PC-9 (cell line): ENCODE measurements at regions not wholly inside any gene's neighbourhood (a gene's known extent, or its start where the extent isn't known, plus 50 kb on each side); places are given as distances from the start of the nearest gene placed in this dataset.

Experiments
- BruUV-seq: library from RNA; stranded (reverse); fragments of 400-500 nt; replicated peaks from 2 replicates; lab custom pipeline; 2021; lab: Mats Ljungman, UMichigan
- CTCF ChIA-PET: fragments of 300-600 bp; sonication (Branson Sonifier 250); formaldehyde crosslinking; loops from one replicate; lab custom pipeline; 2022; ENCODE audit warnings: antibody characterized with exemption; lab: Charles Lee
- POLR2A ChIA-PET: fragments of 300-600 bp; sonication (Branson Sonifier 250); formaldehyde crosslinking; loops from one replicate; lab custom pipeline; 2022; ENCODE audit warnings: antibody characterized with exemption; ENCODE audit not compliant: unreplicated experiment; lab: Charles Lee
- DNase-seq, 2 experiments: peaks; one replicate each; pipeline versions ENCODE4 v3.0.0 to v3.0.0-alpha.2; 2015 to 2022; ENCODE audit warnings: mixed read lengths in 1 of 2
- H2AFZ ChIP-seq: fragments of 200-600 bp; sonication (generic); 2 replicates; pipeline ENCODE4 v1.8.1; 2017; ENCODE audit warnings: antibody characterized with exemption
- H3F3A ChIP-seq: fragments of 200-600 bp; sonication (generic); 2 replicates; pipeline ENCODE4 v1.8.1; 2017; ENCODE audit warnings: antibody characterized with exemption, mild to moderate bottlenecking, low read depth; ENCODE audit not compliant: insufficient read depth
- H3K27ac ChIP-seq: fragments of 200-600 bp; sonication (generic); 2 replicates; pipeline ENCODE4 v1.6.1; 2016; ENCODE audit warnings: mixed run types
- H3K27me3 ChIP-seq: fragments of 200-600 bp; sonication (generic); 2 replicates; pipeline ENCODE4 v1.6.1; 2016; ENCODE audit warnings: low read depth, mixed run types; ENCODE audit not compliant: insufficient read depth
- H3K36me3 ChIP-seq: fragments of 200-600 bp; sonication (generic); 2 replicates; pipeline ENCODE4 v1.6.1; 2016; ENCODE audit warnings: low read depth, mixed run types
- H3K4me1 ChIP-seq: fragments of 200-600 bp; sonication (generic); replicated peaks from 2 replicates; pipeline ENCODE4 v1.6.1; 2016; ENCODE audit warnings: mixed run types; ENCODE audit not compliant: insufficient read depth
- H3K4me2 ChIP-seq: fragments of 200-600 bp; sonication (generic); 2 replicates; pipeline ENCODE4 v1.6.1; 2017; ENCODE audit warnings: mixed run types
- H3K4me3 ChIP-seq: fragments of 200-600 bp; sonication (generic); 2 replicates; pipeline ENCODE4 v1.6.1; 2016; ENCODE audit warnings: mixed run types
- H3K79me2 ChIP-seq: fragments of 200-600 bp; sonication (generic); 2 replicates; pipeline ENCODE4 v1.6.1; 2017; ENCODE audit warnings: low read depth, mixed run types
- H3K9me2 ChIP-seq: fragments of 200-600 bp; sonication (generic); 2 replicates; pipeline ENCODE4 v1.8.1; 2017; ENCODE audit warnings: mild to moderate bottlenecking; ENCODE audit not compliant: insufficient read depth
- H3K9me3 ChIP-seq: fragments of 200-600 bp; sonication (generic); 2 replicates; pipeline ENCODE4 v1.8.1; 2016; ENCODE audit warnings: low read depth; ENCODE audit not compliant: insufficient read depth
- H4K20me1 ChIP-seq: fragments of 200-600 bp; sonication (generic); 2 replicates; pipeline ENCODE4 v1.8.1; 2017; ENCODE audit not compliant: insufficient read depth
- CTCF ChIP-seq: fragments of 200-600 bp; sonication (generic); conservative IDR thresholded peaks from 2 replicates; pipeline ENCODE4 v1.6.1; 2017; ENCODE audit warnings: mixed run types, antibody characterized with exemption, mild to moderate bottlenecking, moderate library complexity
- EZH2 ChIP-seq: fragments of 200-600 bp; sonication (generic); IDR thresholded peaks from 2 replicates; pipeline ENCODE4 v1.8.0; 2017; ENCODE audit warnings: antibody characterized with exemption, low read depth
- intact Hi-C: fragments of 100-400 bp; cut with micrococcal nuclease; formaldehyde crosslinking; loops from one replicate; pipeline ENCODE4 v1.10.0; 2022; ENCODE audit not compliant: unreplicated experiment

DNA sequence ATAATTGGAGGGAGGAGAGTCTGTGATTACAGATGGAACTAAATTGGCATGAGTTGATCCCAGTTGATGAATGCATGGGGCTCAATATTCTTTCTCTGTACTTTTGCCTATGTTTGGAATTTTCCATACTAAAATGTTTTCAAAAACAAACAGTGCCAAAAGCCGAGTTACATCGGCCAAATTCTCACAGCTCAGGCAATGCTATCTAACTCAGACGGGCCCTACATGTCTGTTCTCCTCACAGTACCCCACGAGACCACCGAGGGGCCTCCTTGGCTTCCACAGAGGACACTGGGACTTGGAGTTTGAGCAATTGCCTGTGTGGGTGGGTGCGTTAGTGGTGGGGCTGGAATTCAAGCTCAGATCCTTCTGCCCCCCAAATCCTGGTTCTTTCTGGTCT lies 413.2 kb downstream of the CDH26 start:
- CTCF ChIA-PET: no interaction called here
- no peaks in the 10 kb centered on the region for H3K79me2 ChIP-seq
- POLR2A ChIA-PET: no interaction called here
- no peak overlapping the region for H3K4me3 ChIP-seq
- no peaks in the 10 kb centered on the region for H3K36me3 ChIP-seq
- no peak overlapping the region for H2AFZ ChIP-seq
- no peaks in the 10 kb centered on the region for H4K20me1 ChIP-seq
- H3K9me3 ChIP-seq: no peaks in the 10 kb centered on the region
- H3K4me1 ChIP-seq: no peaks in the 10 kb centered on the region
- TF ChIP-seq CTCF (no peak), EZH2 (no peak)
- DNase-seq: no peak
- no peaks in the 10 kb centered on the region for H3K9me2 ChIP-seq
- H3F3A ChIP-seq: no peaks in the 10 kb centered on the region
- H3K27me3 ChIP-seq: peaks cover 34% of the 10 kb centered on the region
- no peak overlapping the region for H3K27ac ChIP-seq
- intact Hi-C loops: no loop called here
- no TSS peak for BruUV-seq
- no peak overlapping the region for H3K4me2 ChIP-seq

DNA sequence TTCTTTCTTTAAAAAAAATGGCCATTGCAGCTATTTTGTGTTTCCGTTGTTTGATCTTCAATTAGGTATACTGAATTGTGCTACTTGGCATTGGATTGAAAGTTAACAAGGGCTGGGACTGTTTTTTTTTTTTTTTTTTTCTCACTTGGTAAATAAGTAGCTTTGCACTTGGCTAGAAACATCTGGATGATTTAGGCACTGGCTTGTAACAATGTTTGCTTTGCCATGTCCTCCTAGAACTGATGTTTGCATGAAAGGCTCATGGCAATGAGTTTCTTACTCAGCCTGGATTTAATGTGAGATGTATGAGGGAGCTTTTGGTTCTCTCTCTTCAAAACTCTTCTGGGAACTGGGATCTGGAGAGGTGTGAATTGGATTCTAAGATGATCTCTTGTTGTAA lies 414.1 kb downstream of the CDH26 start:
- Histone ChIP-seq H3K27ac (no peak overlapping the region), H3K36me3 (no peaks in the 10 kb centered on the region), H3K9me3 (no peaks in the 10 kb centered on the region), H2AFZ (no peak overlapping the region), H3K4me2 (no peak overlapping the region), H3K27me3 (peaks cover 32% of the 10 kb centered on the region; the same call in 1 of the 2 replicates), H3K4me1 (no peaks in the 10 kb centered on the region), H3K79me2 (no peaks in the 10 kb centered on the region), H3K4me3 (no peak overlapping the region), H3K9me2 (no peaks in the 10 kb centered on the region), H4K20me1 (no peaks in the 10 kb centered on the region), H3F3A (no peaks in the 10 kb centered on the region)
- intact Hi-C loops: no loop called here
- no peak for DNase-seq
- CTCF ChIA-PET: no interaction called here
- BruUV-seq: no TSS peak
- POLR2A ChIA-PET: no interaction called here
- no peak for TF ChIP-seq EZH2
- no peak for TF ChIP-seq CTCF

DNA sequence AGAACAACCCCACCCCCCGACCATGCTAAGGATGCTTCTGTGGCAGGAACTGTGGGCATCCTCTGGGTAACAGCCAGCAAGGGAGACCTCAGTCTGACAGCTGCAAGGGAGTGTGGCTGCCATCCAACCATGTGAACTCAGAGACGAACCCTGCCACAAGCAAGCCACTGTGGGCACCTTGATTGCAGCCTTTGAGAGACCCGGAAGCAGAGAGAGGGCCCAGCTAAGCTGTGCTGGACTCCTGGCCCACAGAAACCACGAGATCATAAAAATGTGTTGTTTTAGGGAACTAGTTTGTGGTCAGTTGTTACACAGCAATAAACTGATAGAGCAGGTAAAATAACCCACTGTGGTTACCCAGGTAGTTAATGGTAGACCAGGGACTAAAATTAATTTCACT lies 414.6 kb downstream of the CDH26 start:
- TF ChIP-seq CTCF: no peak
- TF ChIP-seq EZH2: no peak
- Histone ChIP-seq H3K9me2 (no peaks in the 10 kb centered on the region), H3F3A (no peaks in the 10 kb centered on the region), H3K27me3 (peaks cover 32% of the 10 kb centered on the region; the same call in 1 of the 2 replicates), H3K9me3 (no peaks in the 10 kb centered on the region), H3K79me2 (no peaks in the 10 kb centered on the region), H3K4me2 (no peak overlapping the region), H3K4me1 (no peaks in the 10 kb centered on the region), H3K27ac (no peak overlapping the region), H3K4me3 (no peak overlapping the region), H2AFZ (no peak overlapping the region), H3K36me3 (no peaks in the 10 kb centered on the region), H4K20me1 (no peaks in the 10 kb centered on the region)
- BruUV-seq: no TSS peak
- ChIA-PET CTCF (no interaction called here), POLR2A (no interaction called here)
- no peak for DNase-seq
- intact Hi-C loops: no loop called here
